GM23338 (cell line): ENCODE measurements at regions not wholly inside any gene's neighbourhood (a gene's known extent, or its start where the extent isn't known, plus 50 kb on each side); places are given as distances from the start of the nearest gene placed in this dataset.

ENCODE experiments used
- ATAC-seq: fragments of 200-7000 bp; cut with Tn5 transposase; 3 replicates; pipeline ENCODE4 v1.9.1; 2020
- DNase-seq: peaks from one replicate; pipeline ENCODE4 v3.0.0-alpha.2; 2015; ENCODE audit warnings: low spot score
- H2AFZ ChIP-seq: fragments of 200-600 bp; sonication (generic); 2 replicates; pipeline ENCODE4 v1.8.0; 2016; ENCODE audit warnings: antibody characterized with exemption, mild to moderate bottlenecking, moderate library complexity
- H3F3A ChIP-seq: fragments of 200-600 bp; sonication (generic); replicated peaks from 2 replicates; pipeline ENCODE4 v1.8.0; 2017; ENCODE audit warnings: antibody characterized with exemption, mixed run types, low read depth
- H3K27ac ChIP-seq: fragments of 200-600 bp; sonication (generic); 2 replicates; pipeline ENCODE4 v1.6.1; 2016; ENCODE audit warnings: low read depth
- H3K27me3 ChIP-seq: fragments of 200-600 bp; sonication (generic); 2 replicates; pipeline ENCODE4 v1.8.0; 2016; ENCODE audit warnings: mild to moderate bottlenecking, mixed run types, moderate library complexity; ENCODE audit not compliant: insufficient read depth
- H3K36me3 ChIP-seq: fragments of 200-600 bp; sonication (generic); 2 replicates; pipeline ENCODE4 v1.8.0; 2016; ENCODE audit warnings: mild to moderate bottlenecking; ENCODE audit not compliant: insufficient read depth
- H3K4me1 ChIP-seq: fragments of 200-600 bp; sonication (generic); 2 replicates; pipeline ENCODE4 v1.8.0; 2016; ENCODE audit warnings: mild to moderate bottlenecking, moderate library complexity; ENCODE audit not compliant: insufficient read depth
- H3K4me2 ChIP-seq: fragments of 200-600 bp; sonication (generic); 2 replicates; pipeline ENCODE4 v1.7.1; 2017; ENCODE audit warnings: mixed run types
- H3K4me3 ChIP-seq: fragments of 200-600 bp; sonication (generic); 2 replicates; pipeline ENCODE4 v1.6.1; 2016; ENCODE audit warnings: mixed run types
- H3K79me2 ChIP-seq: fragments of 200-600 bp; sonication (generic); replicated peaks from 2 replicates; pipeline ENCODE4 v1.8.0; 2017; ENCODE audit warnings: mild to moderate bottlenecking; ENCODE audit not compliant: insufficient read depth
- H3K9me2 ChIP-seq: fragments of 200-600 bp; sonication (generic); 2 replicates; pipeline ENCODE4 v1.8.0; 2017; ENCODE audit not compliant: insufficient read depth
- H4K20me1 ChIP-seq: fragments of 200-600 bp; sonication (generic); replicated peaks from 2 replicates; pipeline ENCODE4 v1.8.0; 2017; ENCODE audit warnings: mild to moderate bottlenecking; ENCODE audit not compliant: insufficient read depth
- H3K27ac Mint-ChIP-seq: 2 replicates; pipeline ENCODE4 v1.8.0; 2020; ENCODE audit warnings: inconsistent platforms, mild to moderate bottlenecking, moderate library complexity, mixed read lengths
- H3K27me3 Mint-ChIP-seq: 3 replicates; pipeline ENCODE4 v1.8.0; 2022; ENCODE audit warnings: low read depth, mild to moderate bottlenecking, moderate library complexity, mixed read lengths, inconsistent platforms; ENCODE audit not compliant: insufficient read depth, poor library complexity
- H3K36me3 Mint-ChIP-seq: 3 replicates; pipeline ENCODE4 v1.8.0; 2021; ENCODE audit warnings: low read depth, mild to moderate bottlenecking, inconsistent platforms, moderate library complexity, mixed read lengths
- H3K4me1 Mint-ChIP-seq: 3 replicates; pipeline ENCODE4 v1.8.0; 2020; ENCODE audit warnings: mild to moderate bottlenecking, inconsistent platforms, mixed read lengths
- H3K4me3 Mint-ChIP-seq: 3 replicates; pipeline ENCODE4 v1.8.0; 2021; ENCODE audit warnings: moderate library complexity, mild to moderate bottlenecking, inconsistent platforms, mixed read lengths
- H3K9me3 Mint-ChIP-seq: 3 replicates; pipeline ENCODE4 v1.8.0; 2020; ENCODE audit warnings: moderate library complexity, mild to moderate bottlenecking, inconsistent platforms, mixed read lengths
- CTCF ChIP-seq, 2 experiments: fragments of 200-600 bp in 1 of 2; sonication (generic) in 1 of 2; conservative IDR thresholded peaks; 2 replicates each; pipeline versions ENCODE4 v1.5.1 to v1.6.1; 2016 to 2017; ENCODE audit warnings: antibody characterized with exemption in 2 of 2, low read depth in 2 of 2, mild to moderate bottlenecking in 2 of 2, moderate library complexity in 1 of 2
- ETS1 ChIP-seq: IDR thresholded peaks from 2 replicates; pipeline ENCODE4 v1.6.1; 2016; ENCODE audit warnings: antibody characterized with exemption
- EZH2phosphoT487 ChIP-seq: fragments of 200-600 bp; sonication (generic); IDR thresholded peaks from one replicate; pipeline ENCODE4 v1.8.1; 2018; ENCODE audit warnings: antibody characterized with exemption; ENCODE audit not compliant: unreplicated experiment
- NANOG ChIP-seq: IDR thresholded peaks from 2 replicates; pipeline ENCODE4 v1.6.1; 2016; ENCODE audit warnings: antibody characterized with exemption, borderline replicate concordance
- POLR2AphosphoS5 ChIP-seq: IDR thresholded peaks from 2 replicates; pipeline ENCODE4 v1.6.1; 2016; ENCODE audit warnings: antibody characterized with exemption, low read depth
- STAT1 ChIP-seq: IDR thresholded peaks from one replicate; pipeline ENCODE4 v1.6.1; 2016; ENCODE audit warnings: antibody characterized with exemption; ENCODE audit not compliant: unreplicated experiment
- ZNF462 ChIP-seq: fragments of 250-450 bp; sonication (Bioruptor Pico); IDR thresholded peaks from 2 replicates; pipeline ENCODE4 v1.5.0; 2020; ENCODE audit warnings: mild to moderate bottlenecking, moderate library complexity

GRCh38 chr2:7724336-7724735, 807.1 kb downstream of the RNF144A start:
- H3K9me3 Mint-ChIP-seq, result no peaks in the 10 kb centered on the region; the same call in 2 of the 3 replicates
- no peak for ATAC-seq
- H3K4me3 Mint-ChIP-seq, result no peak overlapping the region
- Histone ChIP-seq H3K36me3 (no peaks in the 10 kb centered on the region), H2AFZ (peak overlapping the region; percentile 30; the same call in 1 of the 2 replicates), H3K79me2 (no peaks in the 10 kb centered on the region), H3K27me3 (no peaks in the 10 kb centered on the region), H3F3A (no peaks in the 10 kb centered on the region), H3K9me2 (peaks cover 3% of the 10 kb centered on the region; the same call in 1 of the 2 replicates), H3K4me1 (0 out of 2 replicates have a peak, but pooled peaks cover 9% of the 10 kb centered on the region), H4K20me1 (no peaks in the 10 kb centered on the region), H3K4me2 (no peak overlapping the region), H3K4me3 (no peak overlapping the region), H3K27ac (no peak overlapping the region)
- peaks cover 4% of the 10 kb centered on the region for H3K27me3 Mint-ChIP-seq
- no peak overlapping the region for H3K27ac Mint-ChIP-seq
- DNase-seq, result no peak
- peaks cover 13% of the 10 kb centered on the region for H3K4me1 Mint-ChIP-seq
- TF ChIP-seq NANOG, result no peak
- no peak for TF ChIP-seq ZNF462 (CRISPR knock-in tag)
- TF ChIP-seq POLR2AphosphoS5, result no peak
- no peak for TF ChIP-seq ETS1
- TF ChIP-seq CTCF (conservative IDR thresholded peaks at IDR 0.05; ENCODE audit: low read depth in 2 of 2), result no peak
- TF ChIP-seq EZH2phosphoT487, result no peak
- no peak for TF ChIP-seq STAT1
- H3K36me3 Mint-ChIP-seq, result no peaks in the 10 kb centered on the region; the same call in 2 of the 3 replicates
